Thymus (tissue), 11 donors: ENCODE measurements at regions not wholly inside any gene's neighbourhood (a gene's known extent, or its start where the extent isn't known, plus 50 kb on each side); places are given as distances from the start of the nearest gene placed in this dataset.
"Not testable (repeated sequence)": the region's sequence is repeated elsewhere in the genome, so short reads cannot be mapped to it uniquely, and the experiment has no call there.

Experiments
- DNase-seq, 9 donors: peaks; one replicate each; pipeline ENCODE4 v3.0.0-alpha.2; 2013; ENCODE audit warnings: low spot score in 9 of 9, low read depth in 6 of 9, missing footprints in 1 of 9
- H3K27ac ChIP-seq, 2 donors: one replicate each; pipeline ENCODE4 v1.5.1; 2013; ENCODE audit warnings: control low read depth in 1 of 2, low read depth in 1 of 2, low read length in 1 of 2, mild to moderate bottlenecking in 1 of 2, moderate library complexity in 1 of 2
- H3K27me3 ChIP-seq, 2 donors: one replicate each; pipeline ENCODE4 v1.5.1; 2013; ENCODE audit warnings: low read length in 1 of 2; ENCODE audit not compliant: control insufficient read depth in 2 of 2, insufficient read depth in 1 of 2
- H3K36me3 ChIP-seq, 2 donors: one replicate each; pipeline ENCODE4 v1.5.1; 2013; ENCODE audit warnings: low read length in 1 of 2, mild to moderate bottlenecking in 1 of 2, moderate library complexity in 1 of 2; ENCODE audit not compliant: control insufficient read depth in 2 of 2, insufficient read depth in 2 of 2
- H3K4me1 ChIP-seq, 2 donors: one replicate each; pipeline ENCODE4 v1.5.1; 2013; ENCODE audit warnings: low read length in 2 of 2; ENCODE audit not compliant: control insufficient read depth in 2 of 2, insufficient read depth in 2 of 2
- H3K4me3 ChIP-seq, 2 donors: one replicate each; pipeline ENCODE4 v1.5.1; 2013; ENCODE audit warnings: low read length in 2 of 2, control low read depth in 1 of 2, mild to moderate bottlenecking in 1 of 2
- H3K9me3 ChIP-seq, 2 donors: one replicate each; pipeline ENCODE4 v1.5.1; 2013; ENCODE audit warnings: low read length in 1 of 2, mild to moderate bottlenecking in 1 of 2; ENCODE audit not compliant: control insufficient read depth in 2 of 2, insufficient read depth in 1 of 2
- WGBS: extraction: QIAGEN DNeasy Blood & Tissue Kit; methylation state at CpG from one replicate; pipeline ENCODE4 v1.1.7; 2013; 5-methylcytosine and 5-hydroxymethylcytosine counted together
- donor health status: healthy.

- Histone ChIP-seq H3K4me3 (no peak overlapping the region), H3K27me3 (no peaks in the 10 kb centered on the region), H3K4me1 (no peaks in the 10 kb centered on the region), H3K36me3 (no peaks in the 10 kb centered on the region), H3K9me3 (no peaks in the 10 kb centered on the region), H3K27ac (no peak overlapping the region)
- WGBS, result 92% methylated on average over 7 of the region's 7 CpGs
- no peak for DNase-seq
Measured at GRCh38 chr9:72440992-72441847, 76.2 kb upstream of the ZFAND5 start.

- Histone ChIP-seq H3K4me1 (no peaks in the 10 kb centered on the region), H3K9me3 (no peaks in the 10 kb centered on the region), H3K36me3 (no peaks in the 10 kb centered on the region), H3K27me3 (no peaks in the 10 kb centered on the region), H3K4me3 (no peak overlapping the region), H3K27ac (no peak overlapping the region)
- peak in 1 of 9 donors; percentile 21 for DNase-seq
- 88% methylated on average over 2 of the region's 2 CpGs for WGBS
Measured at GRCh38 chr9:72440378-72440777, 75.4 kb upstream of the ZFAND5 start.

GRCh38 chr9:72433616-72434267, 68.7 kb upstream of the ZFAND5 start:
- H3K4me3 ChIP-seq, H3K27me3 ChIP-seq, H3K9me3 ChIP-seq, H3K4me1 ChIP-seq, H3K36me3 ChIP-seq, DNase-seq, H3K27ac ChIP-seq: not testable (repeated sequence)
- WGBS, result 95% methylated on average over 12 of the region's 12 CpGs

- Histone ChIP-seq H3K9me3 (no peaks in the 10 kb centered on the region), H3K27me3 (no peaks in the 10 kb centered on the region), H3K4me1 (no peaks in the 10 kb centered on the region), H3K4me3 (no peak overlapping the region), H3K36me3 (no peaks in the 10 kb centered on the region), H3K27ac (no peak overlapping the region)
- DNase-seq, result no peak
- 96% methylated on average over 4 of the region's 4 CpGs for WGBS
Measured at GRCh38 chr9:72431036-72431435, 66.0 kb upstream of the ZFAND5 start.

GRCh38 chr9:72428329-72428728, 63.3 kb upstream of the ZFAND5 start:
- no peaks in the 10 kb centered on the region for H3K27me3 ChIP-seq

GRCh38 chr9:72427801-72428200, 62.8 kb upstream of the ZFAND5 start:
- no peaks in the 10 kb centered on the region for H3K36me3 ChIP-seq
- H3K4me3 ChIP-seq, result no peak overlapping the region
- H3K27ac ChIP-seq, result no peak overlapping the region
- no peaks in the 10 kb centered on the region for H3K4me1 ChIP-seq
- WGBS, result 97% methylated on average over 1 of the region's 1 CpG
- no peaks in the 10 kb centered on the region for H3K27me3 ChIP-seq
- H3K9me3 ChIP-seq, result no peaks in the 10 kb centered on the region
- DNase-seq, result no peak

More at GRCh38 chr9:72428329-72428728, 63.3 kb upstream of the ZFAND5 start:
- H3K36me3 ChIP-seq, result no peaks in the 10 kb centered on the region
- no peak overlapping the region for H3K4me3 ChIP-seq
- 80% methylated on average over 1 of the region's 1 CpG for WGBS
- DNase-seq, result no peak
- H3K27ac ChIP-seq, result no peak overlapping the region
- H3K9me3 ChIP-seq, result no peaks in the 10 kb centered on the region
- no peaks in the 10 kb centered on the region for H3K4me1 ChIP-seq

- H3K36me3 ChIP-seq, result no peaks in the 10 kb centered on the region
- H3K4me1 ChIP-seq, result no peaks in the 10 kb centered on the region
- no peaks in the 10 kb centered on the region for H3K27me3 ChIP-seq
- no peaks in the 10 kb centered on the region for H3K9me3 ChIP-seq
- no peak overlapping the region for H3K4me3 ChIP-seq
- DNase-seq, result peak in 1 of 9 donors; percentile 9
- no peak overlapping the region for H3K27ac ChIP-seq
Measured at GRCh38 chr9:72424131-72424530, 59.1 kb upstream of the ZFAND5 start.

GRCh38 chr9:72422214-72422613, 57.2 kb upstream of the ZFAND5 start:
- 97% methylated on average over 8 of the region's 11 CpGs for WGBS
- DNase-seq, result no peak
- Histone ChIP-seq H3K4me3 (no peak overlapping the region), H3K9me3 (no peaks in the 10 kb centered on the region), H3K27ac (no peak overlapping the region), H3K36me3 (no peaks in the 10 kb centered on the region), H3K27me3 (no peaks in the 10 kb centered on the region), H3K4me1 (no peaks in the 10 kb centered on the region)

GRCh38 chr9:72420783-72421182, 55.8 kb upstream of the ZFAND5 start:
- Histone ChIP-seq H3K36me3 (no peaks in the 10 kb centered on the region), H3K4me1 (no peaks in the 10 kb centered on the region), H3K27me3 (no peaks in the 10 kb centered on the region), H3K9me3 (no peaks in the 10 kb centered on the region), H3K4me3 (no peak overlapping the region), H3K27ac (no peak overlapping the region)
- no peak for DNase-seq
